GM06990 (cell line): ENCODE measurements at regions not wholly inside any gene's neighbourhood (a gene's known extent, or its start where the extent isn't known, plus 50 kb on each side); places are given as distances from the start of the nearest gene placed in this dataset.

ENCODE experiments used
- DNase-seq: peaks from one replicate; pipeline ENCODE4 v3.0.0-alpha.2; 2011; ENCODE audit not compliant: insufficient read length; ENCODE audit errors: extremely low read depth
- H3K27me3 ChIP-seq: replicated peaks from 2 replicates; pipeline ENCODE4 v1.6.0; 2011; ENCODE audit warnings: low read length; ENCODE audit not compliant: control insufficient read depth, insufficient read depth
- H3K36me3 ChIP-seq: 2 replicates; pipeline ENCODE4 v1.5.1; 2011; ENCODE audit warnings: low read length; ENCODE audit not compliant: control insufficient read depth, insufficient read depth
- H3K4me3 ChIP-seq: replicated peaks from 2 replicates; pipeline ENCODE4 v1.5.1; 2011; ENCODE audit warnings: low read depth, mild to moderate bottlenecking, control low read depth, low read length
- TF ChIP-seq, protein P1 (sequence below): IDR thresholded peaks from 2 replicates; pipeline ENCODE4 v1.5.1; 2011; ENCODE audit warnings: low read length, control low read depth, mild to moderate bottlenecking, inconsistent platforms; ENCODE audit not compliant: insufficient read depth, poor library complexity, severe bottlenecking

DNA sequence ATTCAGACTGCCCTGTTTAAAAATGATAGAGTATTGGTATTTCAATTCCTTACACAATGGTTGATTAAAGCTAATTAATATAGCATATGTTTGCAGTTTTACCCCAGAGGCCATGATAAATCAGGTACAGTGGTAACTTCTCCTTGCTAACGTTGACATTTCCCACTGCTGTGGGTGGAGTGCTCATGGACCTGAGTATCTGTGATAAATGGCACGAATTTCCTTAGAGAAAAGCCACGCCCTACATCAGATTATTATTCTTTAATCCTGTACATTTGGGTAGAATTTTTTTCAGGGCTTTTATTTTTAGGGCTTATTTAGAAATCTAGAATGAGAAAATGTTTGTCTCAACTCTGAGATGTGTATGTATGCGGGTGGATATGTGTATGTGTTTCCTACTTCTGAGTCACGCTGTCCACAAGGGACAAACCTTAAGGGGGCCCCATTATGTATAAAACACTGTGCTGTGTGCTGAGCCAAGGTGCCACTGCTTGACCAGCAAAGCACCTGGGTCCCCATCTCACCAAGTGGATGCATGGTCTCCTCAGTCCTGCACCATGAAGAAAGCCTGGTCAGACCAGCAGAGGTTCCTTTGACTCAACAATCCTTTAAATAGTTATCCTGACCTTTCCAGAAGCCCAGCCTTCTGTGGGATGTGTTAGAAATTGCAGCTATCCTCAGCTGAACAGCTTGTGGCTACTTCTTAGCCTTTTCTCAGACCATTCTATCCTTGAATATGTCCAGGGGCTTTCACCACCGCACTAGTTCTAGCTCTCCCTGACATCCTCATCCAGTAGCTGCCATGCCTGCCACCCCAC, 57.9 kb upstream of the STK38L start:
- H3K4me3 ChIP-seq, result no peak overlapping the region
- TF ChIP-seq, protein P1, sequence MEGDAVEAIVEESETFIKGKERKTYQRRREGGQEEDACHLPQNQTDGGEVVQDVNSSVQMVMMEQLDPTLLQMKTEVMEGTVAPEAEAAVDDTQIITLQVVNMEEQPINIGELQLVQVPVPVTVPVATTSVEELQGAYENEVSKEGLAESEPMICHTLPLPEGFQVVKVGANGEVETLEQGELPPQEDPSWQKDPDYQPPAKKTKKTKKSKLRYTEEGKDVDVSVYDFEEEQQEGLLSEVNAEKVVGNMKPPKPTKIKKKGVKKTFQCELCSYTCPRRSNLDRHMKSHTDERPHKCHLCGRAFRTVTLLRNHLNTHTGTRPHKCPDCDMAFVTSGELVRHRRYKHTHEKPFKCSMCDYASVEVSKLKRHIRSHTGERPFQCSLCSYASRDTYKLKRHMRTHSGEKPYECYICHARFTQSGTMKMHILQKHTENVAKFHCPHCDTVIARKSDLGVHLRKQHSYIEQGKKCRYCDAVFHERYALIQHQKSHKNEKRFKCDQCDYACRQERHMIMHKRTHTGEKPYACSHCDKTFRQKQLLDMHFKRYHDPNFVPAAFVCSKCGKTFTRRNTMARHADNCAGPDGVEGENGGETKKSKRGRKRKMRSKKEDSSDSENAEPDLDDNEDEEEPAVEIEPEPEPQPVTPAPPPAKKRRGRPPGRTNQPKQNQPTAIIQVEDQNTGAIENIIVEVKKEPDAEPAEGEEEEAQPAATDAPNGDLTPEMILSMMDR, result no peak
- DNase-seq, result no peak
- no peaks in the 10 kb centered on the region for H3K36me3 ChIP-seq
- H3K27me3 ChIP-seq, result no peaks in the 10 kb centered on the region

DNA sequence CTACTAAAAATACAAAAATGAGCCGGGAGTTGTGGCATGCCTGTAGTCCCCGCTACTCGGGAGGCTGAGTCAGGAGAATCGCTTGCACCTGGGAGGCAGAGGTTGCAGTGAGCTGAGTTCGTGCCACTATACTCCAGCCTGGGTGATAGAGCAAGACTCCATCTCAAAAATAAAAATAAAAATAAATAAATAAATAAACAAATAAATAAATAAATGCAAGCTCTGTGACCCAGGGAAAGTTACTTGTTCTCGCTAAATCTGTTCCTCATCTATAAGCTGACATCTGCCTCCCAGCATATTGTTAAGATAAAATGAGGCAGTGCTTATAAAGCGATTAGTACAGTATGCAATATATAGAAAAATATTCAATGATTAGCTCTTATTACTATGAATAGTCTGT, 56.4 kb upstream of the STK38L start:
- TF ChIP-seq, protein P1, result no peak
- Histone ChIP-seq H3K4me3 (no peak overlapping the region), H3K36me3 (no peaks in the 10 kb centered on the region), H3K27me3 (no peaks in the 10 kb centered on the region)
- no peak for DNase-seq

DNA sequence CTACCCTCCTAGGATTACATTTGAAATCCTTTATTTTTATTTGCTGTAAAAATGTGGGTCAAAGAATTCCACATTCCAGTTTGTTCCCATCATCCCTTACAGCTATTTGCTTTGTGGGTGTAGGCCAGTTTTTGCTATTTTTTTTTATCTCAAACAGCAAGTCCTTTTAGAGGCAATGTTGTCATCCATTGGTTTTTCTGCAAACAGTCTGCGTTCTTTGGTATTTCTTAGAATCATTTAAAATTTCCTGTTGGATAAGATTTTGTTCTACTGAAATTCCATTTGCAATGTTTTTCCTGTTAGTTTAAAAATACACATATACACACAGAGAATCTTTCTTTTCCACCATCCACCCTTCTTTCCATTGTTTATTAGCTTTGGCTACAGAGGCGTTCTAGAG, 53.3 kb upstream of the STK38L start:
- Histone ChIP-seq H3K27me3 (no peaks in the 10 kb centered on the region), H3K36me3 (no peaks in the 10 kb centered on the region), H3K4me3 (no peak overlapping the region)
- TF ChIP-seq, protein P1, result no peak
- no peak for DNase-seq

DNA sequence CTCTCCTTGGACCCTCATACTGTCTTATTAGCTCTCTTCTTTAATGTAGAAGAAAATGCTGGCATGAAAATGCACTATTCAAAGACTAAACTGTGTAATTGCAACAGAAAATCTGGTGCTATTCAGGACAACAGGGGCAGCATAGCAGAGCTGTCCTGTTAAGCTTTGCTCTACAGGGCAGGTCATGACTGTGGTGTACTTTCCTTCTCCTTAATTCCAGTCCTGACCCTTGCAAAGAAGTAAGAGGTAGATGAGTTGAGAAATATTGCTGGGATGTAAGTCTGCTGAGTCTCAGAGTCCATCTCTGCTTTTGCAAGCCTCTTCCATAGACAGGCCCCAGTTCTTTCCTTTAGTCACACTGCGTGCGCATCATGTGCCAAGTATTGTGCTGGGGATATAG, 52.6 kb upstream of the STK38L start:
- Histone ChIP-seq H3K4me3 (no peak overlapping the region), H3K27me3 (no peaks in the 10 kb centered on the region), H3K36me3 (no peaks in the 10 kb centered on the region)
- TF ChIP-seq, protein P1, result no peak
- DNase-seq, result no peak

DNA sequence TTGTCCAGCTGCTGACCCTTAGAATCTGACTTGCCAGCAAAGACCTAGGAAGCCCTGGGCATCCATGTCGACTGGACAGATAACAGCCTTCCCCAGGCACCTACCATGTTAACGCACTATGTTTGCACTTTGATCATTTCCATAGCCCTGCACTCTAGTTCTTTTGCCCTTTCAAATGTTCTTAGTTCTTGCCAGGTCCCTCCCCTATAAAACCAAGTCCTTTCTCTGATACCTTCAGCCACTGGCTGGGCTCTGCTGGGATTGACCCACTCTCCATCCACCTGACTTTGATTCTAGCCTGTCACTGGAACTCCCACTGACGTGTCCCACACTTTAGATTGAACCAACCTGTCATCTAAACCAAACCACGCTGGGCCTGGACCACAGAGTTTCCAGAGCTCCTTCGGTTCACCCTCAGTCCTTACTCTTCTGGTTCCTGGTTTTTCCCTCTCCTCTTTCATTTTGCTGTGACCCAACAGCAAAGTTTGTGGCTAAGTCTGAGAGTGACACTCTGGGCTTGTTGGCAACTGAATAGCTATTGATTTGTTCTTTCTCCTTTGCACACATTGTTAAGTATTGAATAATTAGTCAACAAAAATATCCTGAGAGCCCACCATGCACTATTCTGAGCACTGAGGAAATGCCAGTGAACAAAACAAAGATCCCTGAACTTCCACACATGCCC, 51.8 kb upstream of the STK38L start:
- no peak for DNase-seq
- H3K4me3 ChIP-seq, result no peak overlapping the region
- TF ChIP-seq, protein P1, result no peak
- H3K27me3 ChIP-seq, result no peaks in the 10 kb centered on the region
- no peaks in the 10 kb centered on the region for H3K36me3 ChIP-seq

DNA sequence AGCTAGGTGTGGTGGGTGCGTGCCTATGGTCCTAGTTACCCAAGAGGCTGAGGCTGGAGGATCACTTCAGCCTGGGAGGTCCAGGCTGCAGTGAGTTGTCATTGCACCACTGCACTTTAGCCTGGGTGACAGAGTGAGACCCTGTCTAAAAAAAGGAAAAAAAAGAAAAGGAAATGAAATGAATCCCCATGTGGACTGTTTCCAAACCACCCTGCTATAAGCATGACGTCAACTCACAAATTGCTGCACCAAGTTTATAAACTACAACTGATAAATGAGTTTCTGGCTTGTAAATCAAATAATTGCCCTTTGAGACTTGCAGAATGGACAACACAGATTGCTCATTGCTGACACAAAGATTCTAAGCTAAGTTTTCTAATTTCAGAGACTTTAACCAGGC, 51.0 kb upstream of the STK38L start:
- Histone ChIP-seq H3K36me3 (no peaks in the 10 kb centered on the region), H3K4me3 (no peak overlapping the region), H3K27me3 (no peaks in the 10 kb centered on the region)
- TF ChIP-seq, protein P1, result no peak
- DNase-seq, result no peak
